ENCODE measurements at regions not wholly inside any gene's neighbourhood (a gene's known extent, or its start where the extent isn't known, plus 50 kb on each side); places are given as distances from the start of the nearest gene placed in this dataset.
"Not testable (repeated sequence)": the region's sequence is repeated elsewhere in the genome, so short reads cannot be mapped to it uniquely, and the experiment has no call there.

DNA sequence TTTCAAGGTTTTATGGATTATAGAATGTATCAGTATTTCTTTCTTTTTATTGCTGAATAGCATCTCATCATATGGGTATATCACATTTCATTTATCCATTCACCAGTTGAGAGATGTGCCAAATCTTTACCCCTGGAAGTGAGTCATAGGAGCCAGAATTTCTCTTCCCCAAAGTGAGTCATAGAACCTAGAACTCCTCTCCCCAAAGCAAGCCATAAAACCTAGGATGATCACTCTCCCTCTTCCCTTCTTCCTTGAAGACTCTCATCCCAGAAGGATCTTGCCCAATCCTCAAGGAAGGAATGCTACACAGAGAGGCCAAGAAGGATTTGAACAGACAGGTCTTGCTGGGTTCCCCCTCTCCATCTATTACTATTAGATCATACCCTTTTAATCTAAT is 199.9 kb downstream of the EVX1 start:
- ATAC-seq = no peak
- TF ChIP-seq BACH2 (CRISPR knock-in tag; IDR thresholded peaks at IDR 0.05; ENCODE audit: borderline replicate concordance) (no peak), OSR1 (CRISPR knock-in tag; IDR thresholded peaks at IDR 0.05) (no peak), RARB (CRISPR knock-in tag; IDR thresholded peaks at IDR 0.05) (no peak), ZNF70 (CRISPR knock-in tag; IDR thresholded peaks at IDR 0.05) (no peak), PPARA (CRISPR knock-in tag; IDR thresholded peaks at IDR 0.05; ENCODE audit: borderline replicate concordance) (no peak), TOX (CRISPR knock-in tag; IDR thresholded peaks at IDR 0.05; ENCODE audit: borderline replicate concordance) (no peak), CSDC2 (CRISPR knock-in tag; IDR thresholded peaks at IDR 0.05) (no peak)
- TF ChIP-seq, protein P1, sequence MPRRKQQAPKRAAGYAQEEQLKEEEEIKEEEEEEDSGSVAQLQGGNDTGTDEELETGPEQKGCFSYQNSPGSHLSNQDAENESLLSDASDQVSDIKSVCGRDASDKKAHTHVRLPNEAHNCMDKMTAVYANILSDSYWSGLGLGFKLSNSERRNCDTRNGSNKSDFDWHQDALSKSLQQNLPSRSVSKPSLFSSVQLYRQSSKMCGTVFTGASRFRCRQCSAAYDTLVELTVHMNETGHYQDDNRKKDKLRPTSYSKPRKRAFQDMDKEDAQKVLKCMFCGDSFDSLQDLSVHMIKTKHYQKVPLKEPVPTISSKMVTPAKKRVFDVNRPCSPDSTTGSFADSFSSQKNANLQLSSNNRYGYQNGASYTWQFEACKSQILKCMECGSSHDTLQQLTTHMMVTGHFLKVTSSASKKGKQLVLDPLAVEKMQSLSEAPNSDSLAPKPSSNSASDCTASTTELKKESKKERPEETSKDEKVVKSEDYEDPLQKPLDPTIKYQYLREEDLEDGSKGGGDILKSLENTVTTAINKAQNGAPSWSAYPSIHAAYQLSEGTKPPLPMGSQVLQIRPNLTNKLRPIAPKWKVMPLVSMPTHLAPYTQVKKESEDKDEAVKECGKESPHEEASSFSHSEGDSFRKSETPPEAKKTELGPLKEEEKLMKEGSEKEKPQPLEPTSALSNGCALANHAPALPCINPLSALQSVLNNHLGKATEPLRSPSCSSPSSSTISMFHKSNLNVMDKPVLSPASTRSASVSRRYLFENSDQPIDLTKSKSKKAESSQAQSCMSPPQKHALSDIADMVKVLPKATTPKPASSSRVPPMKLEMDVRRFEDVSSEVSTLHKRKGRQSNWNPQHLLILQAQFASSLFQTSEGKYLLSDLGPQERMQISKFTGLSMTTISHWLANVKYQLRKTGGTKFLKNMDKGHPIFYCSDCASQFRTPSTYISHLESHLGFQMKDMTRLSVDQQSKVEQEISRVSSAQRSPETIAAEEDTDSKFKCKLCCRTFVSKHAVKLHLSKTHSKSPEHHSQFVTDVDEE (CRISPR knock-in tag; IDR thresholded peaks at IDR 0.05) = no peak

DNA sequence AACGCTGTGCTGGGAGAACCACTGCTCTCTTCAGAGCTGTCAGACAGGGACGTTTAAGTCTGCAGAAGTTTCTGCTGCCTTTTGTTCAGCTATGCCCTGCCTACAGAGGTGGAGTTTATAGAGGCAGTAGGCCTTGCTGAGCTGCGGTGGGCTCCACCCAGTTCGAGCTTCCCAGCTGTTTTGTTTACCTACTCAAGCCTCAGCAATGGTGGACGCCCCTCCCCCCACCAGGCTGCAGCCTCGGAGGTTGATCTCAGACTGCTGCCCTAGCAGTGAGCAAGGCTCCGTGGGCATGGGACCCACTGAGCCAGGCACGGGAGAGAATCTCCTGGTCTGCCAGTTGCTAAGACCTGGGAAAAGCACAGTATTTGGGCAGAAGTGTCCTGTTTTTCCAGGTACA is 206.4 kb downstream of the EVX1 start:
- ATAC-seq = not testable (repeated sequence)

DNA sequence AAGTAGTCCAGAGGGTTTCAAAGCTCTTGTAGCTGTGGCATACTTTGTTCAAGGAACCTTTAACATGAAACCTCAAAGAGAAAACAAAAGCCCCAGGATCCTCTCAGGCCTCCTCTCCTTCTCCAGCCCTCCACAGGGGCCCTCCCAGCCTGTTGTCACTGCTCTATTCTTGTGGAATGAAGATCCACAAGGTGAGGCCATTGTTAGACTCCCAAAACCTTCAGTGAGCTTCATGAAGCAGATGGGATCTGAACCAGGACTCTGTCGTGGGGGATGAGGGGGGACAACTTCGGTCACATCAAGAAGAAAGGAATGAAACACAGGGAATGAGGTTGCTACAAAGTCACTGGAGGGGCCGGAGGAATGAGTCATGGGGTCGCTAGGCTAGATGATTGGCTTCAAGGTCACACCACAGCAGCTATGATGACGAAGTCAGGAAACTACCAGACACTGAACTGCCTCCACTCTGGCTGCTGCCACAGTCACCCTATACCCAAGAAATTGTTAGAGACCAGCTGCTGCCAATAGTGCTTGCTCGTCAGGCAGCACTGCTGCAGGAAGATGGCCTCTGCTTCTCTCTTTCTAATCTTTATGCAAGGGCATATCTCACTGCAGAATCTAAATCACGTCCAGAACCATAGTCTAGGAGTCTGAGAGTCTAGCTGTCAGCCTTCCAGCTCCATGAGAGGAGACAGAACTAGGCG is 208.8 kb downstream of the HIBADH start:
- peak; percentile 88 for ATAC-seq
- TF ChIP-seq TCF4 (CRISPR knock-in tag; IDR thresholded peaks at IDR 0.05; ENCODE audit: borderline replicate concordance) (peak; percentile 82), ZFP30 (CRISPR knock-in tag; IDR thresholded peaks at IDR 0.05) (no peak), SNAI2 (CRISPR knock-in tag; IDR thresholded peaks at IDR 0.05) (peak; percentile 55; the same call in 1 of the 2 replicates), ZFP3 (CRISPR knock-in tag; IDR thresholded peaks at IDR 0.05) (peak; percentile 75; the same call in 1 of the 2 replicates), OSR1 (CRISPR knock-in tag; IDR thresholded peaks at IDR 0.05) (no peak), ZC3H10 (CRISPR knock-in tag; IDR thresholded peaks at IDR 0.05) (no peak)
- TF ChIP-seq, protein P2, sequence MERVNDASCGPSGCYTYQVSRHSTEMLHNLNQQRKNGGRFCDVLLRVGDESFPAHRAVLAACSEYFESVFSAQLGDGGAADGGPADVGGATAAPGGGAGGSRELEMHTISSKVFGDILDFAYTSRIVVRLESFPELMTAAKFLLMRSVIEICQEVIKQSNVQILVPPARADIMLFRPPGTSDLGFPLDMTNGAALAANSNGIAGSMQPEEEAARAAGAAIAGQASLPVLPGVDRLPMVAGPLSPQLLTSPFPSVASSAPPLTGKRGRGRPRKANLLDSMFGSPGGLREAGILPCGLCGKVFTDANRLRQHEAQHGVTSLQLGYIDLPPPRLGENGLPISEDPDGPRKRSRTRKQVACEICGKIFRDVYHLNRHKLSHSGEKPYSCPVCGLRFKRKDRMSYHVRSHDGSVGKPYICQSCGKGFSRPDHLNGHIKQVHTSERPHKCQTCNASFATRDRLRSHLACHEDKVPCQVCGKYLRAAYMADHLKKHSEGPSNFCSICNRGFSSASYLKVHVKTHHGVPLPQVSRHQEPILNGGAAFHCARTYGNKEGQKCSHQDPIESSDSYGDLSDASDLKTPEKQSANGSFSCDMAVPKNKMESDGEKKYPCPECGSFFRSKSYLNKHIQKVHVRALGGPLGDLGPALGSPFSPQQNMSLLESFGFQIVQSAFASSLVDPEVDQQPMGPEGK (CRISPR knock-in tag; IDR thresholded peaks at IDR 0.05; ENCODE audit: borderline replicate concordance) = no peak
- TF ChIP-seq, protein P3, sequence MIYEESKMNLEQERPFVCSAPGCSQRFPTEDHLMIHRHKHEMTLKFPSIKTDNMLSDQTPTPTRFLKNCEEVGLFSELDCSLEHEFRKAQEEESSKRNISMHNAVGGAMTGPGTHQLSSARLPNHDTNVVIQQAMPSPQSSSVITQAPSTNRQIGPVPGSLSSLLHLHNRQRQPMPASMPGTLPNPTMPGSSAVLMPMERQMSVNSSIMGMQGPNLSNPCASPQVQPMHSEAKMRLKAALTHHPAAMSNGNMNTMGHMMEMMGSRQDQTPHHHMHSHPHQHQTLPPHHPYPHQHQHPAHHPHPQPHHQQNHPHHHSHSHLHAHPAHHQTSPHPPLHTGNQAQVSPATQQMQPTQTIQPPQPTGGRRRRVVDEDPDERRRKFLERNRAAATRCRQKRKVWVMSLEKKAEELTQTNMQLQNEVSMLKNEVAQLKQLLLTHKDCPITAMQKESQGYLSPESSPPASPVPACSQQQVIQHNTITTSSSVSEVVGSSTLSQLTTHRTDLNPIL (CRISPR knock-in tag; IDR thresholded peaks at IDR 0.05; ENCODE audit: low read depth) = no peak

DNA sequence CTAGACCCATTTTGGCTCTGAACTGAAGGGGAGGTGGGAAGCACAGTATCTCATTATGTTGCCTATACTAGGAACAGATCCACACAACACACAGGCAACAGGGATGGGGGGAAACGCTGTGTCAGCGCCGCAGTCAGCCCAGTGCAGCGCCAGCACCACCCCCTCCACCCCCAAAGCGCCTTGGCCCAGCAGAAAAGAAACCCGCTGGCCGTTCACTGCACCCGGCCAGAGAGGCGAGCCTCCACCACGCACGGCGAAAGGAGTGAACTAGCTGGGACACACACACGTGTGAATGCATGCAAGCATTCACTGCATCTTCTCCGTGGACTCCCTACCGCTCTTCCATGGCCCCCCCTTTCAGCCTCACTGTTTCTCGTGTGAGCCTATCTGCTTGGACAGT is 205.6 kb downstream of the HIBADH start:
- ATAC-seq = not testable (repeated sequence)

DNA sequence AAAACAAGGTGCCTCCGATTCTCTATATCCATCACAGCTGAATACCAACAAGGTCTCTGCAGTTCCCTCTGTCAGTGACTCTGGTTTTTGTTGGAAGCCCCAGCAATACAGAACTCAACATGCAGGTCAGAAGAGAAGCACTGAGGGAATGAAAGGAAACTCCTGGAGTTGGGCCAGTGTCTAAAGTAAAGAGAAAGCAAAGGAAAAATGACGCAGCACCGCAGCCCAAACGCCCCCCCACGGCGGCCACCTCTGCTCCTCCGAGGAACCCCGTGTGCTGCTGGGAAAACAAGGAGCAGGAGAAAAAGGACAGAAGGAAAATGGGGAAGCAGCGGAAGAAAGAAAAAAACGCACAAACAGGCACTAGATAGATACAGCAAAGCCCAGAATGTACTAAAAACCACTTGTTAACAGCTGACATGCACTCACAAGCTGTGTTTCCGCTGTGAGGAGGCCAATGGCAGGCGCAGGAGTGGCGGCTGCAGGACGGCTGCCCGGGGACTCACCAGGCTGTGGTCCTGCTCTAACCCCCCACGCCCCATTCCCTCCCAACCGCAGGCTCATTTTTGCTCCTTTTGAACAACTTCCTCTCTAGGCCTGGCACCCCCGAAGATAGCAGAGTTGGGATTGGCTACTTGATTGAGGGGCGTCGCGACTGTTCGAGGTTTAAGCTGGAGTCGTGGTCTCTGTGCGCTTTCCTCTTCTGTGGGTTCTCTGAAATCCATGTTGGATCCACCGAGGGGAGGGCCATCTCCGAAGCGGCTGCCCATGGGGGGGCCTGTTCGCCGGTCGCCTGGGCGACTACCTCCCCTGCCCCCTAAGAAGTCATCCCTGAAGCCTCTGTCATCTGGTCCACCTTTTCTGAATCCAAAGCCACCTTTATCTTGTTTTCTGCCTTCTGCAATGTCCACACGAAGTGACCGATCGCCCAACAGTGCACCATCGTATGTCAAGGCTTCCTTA is 204.8 kb downstream of the HIBADH start:
- not testable (repeated sequence) for ATAC-seq

DNA sequence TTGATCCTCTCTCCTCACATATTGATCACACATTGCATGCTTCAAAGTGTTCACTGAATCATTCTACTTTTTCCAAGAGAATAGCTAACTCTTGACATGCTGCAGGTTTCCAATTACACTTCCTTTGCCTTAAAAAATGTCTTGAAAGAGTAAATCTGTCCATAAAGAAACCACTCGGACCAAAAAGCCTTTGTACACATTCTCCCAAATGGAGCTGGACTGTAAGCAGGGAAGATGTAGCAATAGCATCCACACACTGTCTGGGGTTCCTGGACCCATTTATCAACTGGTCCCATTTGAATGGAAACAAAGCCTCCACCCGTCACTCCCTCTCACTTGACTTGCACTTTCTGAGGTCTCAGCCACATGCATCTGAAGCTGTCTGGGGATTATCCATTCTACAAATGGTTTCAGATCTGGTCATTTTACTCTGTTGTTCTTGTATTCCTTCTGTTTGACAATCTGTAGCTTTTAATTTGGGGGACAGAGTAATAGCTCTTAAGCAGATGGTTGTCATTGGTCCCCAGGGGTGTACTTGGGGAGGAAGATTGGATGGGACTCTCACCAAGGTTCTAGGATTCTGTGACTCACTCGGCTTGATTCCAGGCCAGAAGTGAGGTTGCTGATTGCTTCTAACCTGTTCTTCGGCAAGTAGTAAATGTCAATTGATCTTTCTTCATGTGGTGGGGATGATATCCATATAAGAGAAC is 203.5 kb downstream of the HIBADH start:
- ATAC-seq = no peak

More for the DNA sequence above, 203.5 kb downstream of the HIBADH start:
- TF ChIP-seq ZNF565 (CRISPR knock-in tag; conservative IDR thresholded peaks at IDR 0.05; ENCODE audit: low read depth) (no peak), OSR1 (CRISPR knock-in tag; IDR thresholded peaks at IDR 0.05) (no peak), ZNF70 (CRISPR knock-in tag; IDR thresholded peaks at IDR 0.05) (no peak)

Data from SK-N-SH treated with all-trans-retinoic acid at 6 μM for 48 hours (cell line).